HepG2 (cell line): ENCODE measurements at regions not wholly inside any gene's neighbourhood (a gene's known extent, or its start where the extent isn't known, plus 50 kb on each side); places are given as distances from the start of the nearest gene placed in this dataset.

Experiments used
- ARID2 ChIP-seq: sonication (generic); formaldehyde crosslinking; IDR thresholded peaks from 2 replicates; pipeline ENCODE4 v1.8.1; 2022; ENCODE audit warnings: mild to moderate bottlenecking, missing genetic modification reagents, borderline replicate concordance
- CBX1 ChIP-seq: IDR thresholded peaks from one replicate; pipeline ENCODE4 v1.6.1; 2016; ENCODE audit warnings: antibody characterized with exemption, low read depth
- CENPBD1 ChIP-seq: sonication (generic); formaldehyde crosslinking; IDR thresholded peaks from 2 replicates; pipeline ENCODE4 v1.8.0; 2022; ENCODE audit warnings: missing genetic modification reagents, low read depth, mild to moderate bottlenecking, borderline replicate concordance
- PLSCR1 ChIP-seq: sonication (generic); formaldehyde crosslinking; IDR thresholded peaks from 2 replicates; pipeline ENCODE4 v1.5.0; 2020; ENCODE audit warnings: missing genetic modification reagents, mild to moderate bottlenecking, borderline replicate concordance
- RNF219 ChIP-seq: sonication (generic); formaldehyde crosslinking; IDR thresholded peaks from 2 replicates; pipeline ENCODE4 v1.5.0; 2020; ENCODE audit warnings: mild to moderate bottlenecking, missing genetic modification reagents
- TAF1 ChIP-seq: sonication (generic); formaldehyde crosslinking; IDR thresholded peaks from 2 replicates; pipeline ENCODE4 v1.4.0; 2020; ENCODE audit warnings: missing genetic modification reagents
- ZBTB40 ChIP-seq, 2 experiments: fragments of 450-650 bp in 1 of 2; sonication (generic) in 1 of 2; formaldehyde crosslinking in 1 of 2; IDR thresholded peaks; 2 replicates each; pipeline versions ENCODE4 v1.6.1 to v1.8.0; 2016 to 2022; ENCODE audit warnings: antibody characterized with exemption in 1 of 2, mild to moderate bottlenecking in 1 of 2, missing genetic modification reagents in 1 of 2
- TF ChIP-seq, protein P1 (sequence below): sonication (generic); formaldehyde crosslinking; IDR thresholded peaks from 2 replicates; pipeline ENCODE4 v1.4.0; 2020; ENCODE audit warnings: mild to moderate bottlenecking, missing genetic modification reagents
- TF ChIP-seq, protein P2 (sequence below): sonication (generic); formaldehyde crosslinking; IDR thresholded peaks from 2 replicates; pipeline ENCODE4 v1.5.0; 2020; ENCODE audit warnings: mild to moderate bottlenecking, missing genetic modification reagents, moderate library complexity

GRCh38 chr3:190222360-190222759, 99.9 kb downstream of the CLDN1 start:
- TF ChIP-seq, protein P1, sequence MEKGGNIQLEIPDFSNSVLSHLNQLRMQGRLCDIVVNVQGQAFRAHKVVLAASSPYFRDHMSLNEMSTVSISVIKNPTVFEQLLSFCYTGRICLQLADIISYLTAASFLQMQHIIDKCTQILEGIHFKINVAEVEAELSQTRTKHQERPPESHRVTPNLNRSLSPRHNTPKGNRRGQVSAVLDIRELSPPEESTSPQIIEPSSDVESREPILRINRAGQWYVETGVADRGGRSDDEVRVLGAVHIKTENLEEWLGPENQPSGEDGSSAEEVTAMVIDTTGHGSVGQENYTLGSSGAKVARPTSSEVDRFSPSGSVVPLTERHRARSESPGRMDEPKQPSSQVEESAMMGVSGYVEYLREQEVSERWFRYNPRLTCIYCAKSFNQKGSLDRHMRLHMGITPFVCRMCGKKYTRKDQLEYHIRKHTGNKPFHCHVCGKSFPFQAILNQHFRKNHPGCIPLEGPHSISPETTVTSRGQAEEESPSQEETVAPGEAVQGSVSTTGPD (CRISPR knock-in tag): no peak
- TF ChIP-seq, protein P2, sequence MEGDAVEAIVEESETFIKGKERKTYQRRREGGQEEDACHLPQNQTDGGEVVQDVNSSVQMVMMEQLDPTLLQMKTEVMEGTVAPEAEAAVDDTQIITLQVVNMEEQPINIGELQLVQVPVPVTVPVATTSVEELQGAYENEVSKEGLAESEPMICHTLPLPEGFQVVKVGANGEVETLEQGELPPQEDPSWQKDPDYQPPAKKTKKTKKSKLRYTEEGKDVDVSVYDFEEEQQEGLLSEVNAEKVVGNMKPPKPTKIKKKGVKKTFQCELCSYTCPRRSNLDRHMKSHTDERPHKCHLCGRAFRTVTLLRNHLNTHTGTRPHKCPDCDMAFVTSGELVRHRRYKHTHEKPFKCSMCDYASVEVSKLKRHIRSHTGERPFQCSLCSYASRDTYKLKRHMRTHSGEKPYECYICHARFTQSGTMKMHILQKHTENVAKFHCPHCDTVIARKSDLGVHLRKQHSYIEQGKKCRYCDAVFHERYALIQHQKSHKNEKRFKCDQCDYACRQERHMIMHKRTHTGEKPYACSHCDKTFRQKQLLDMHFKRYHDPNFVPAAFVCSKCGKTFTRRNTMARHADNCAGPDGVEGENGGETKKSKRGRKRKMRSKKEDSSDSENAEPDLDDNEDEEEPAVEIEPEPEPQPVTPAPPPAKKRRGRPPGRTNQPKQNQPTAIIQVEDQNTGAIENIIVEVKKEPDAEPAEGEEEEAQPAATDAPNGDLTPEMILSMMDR (CRISPR knock-in tag): no peak
- no peak for TF ChIP-seq ARID2 (CRISPR knock-in tag)
- TF ChIP-seq TAF1 (CRISPR knock-in tag): no peak
- TF ChIP-seq RNF219: no peak
- no peak for TF ChIP-seq CBX1
- TF ChIP-seq CENPBD1 (CRISPR knock-in tag): no peak
- no peak for TF ChIP-seq PLSCR1 (CRISPR knock-in tag)
- TF ChIP-seq ZBTB40 (IDR thresholded peaks at IDR 0.05): no peak
- TF ChIP-seq ZBTB40 (CRISPR knock-in tag; IDR thresholded peaks at IDR 0.05): no peak
